Right cardiac atrium (tissue), 5 donors: ENCODE measurements at regions not wholly inside any gene's neighbourhood (a gene's known extent, or its start where the extent isn't known, plus 50 kb on each side); places are given as distances from the start of the nearest gene placed in this dataset.

Experiments used
- ATAC-seq, 2 donors: fragments of 200-7000 bp; cut with Tn5 transposase; one replicate each; pipeline versions ENCODE4 v1.8.0 to v1.9.1; 2020; ENCODE audit warnings: moderate library complexity in 2 of 2, mild to moderate bottlenecking in 1 of 2
- DNase-seq, 3 donors: peaks; one replicate each; pipeline ENCODE4 v3.0.0-alpha.2; 2020
- H3K27ac ChIP-seq: one replicate; pipeline ENCODE4 v1.5.1; 2013; ENCODE audit warnings: mild to moderate bottlenecking, low read length, control low read depth, moderate library complexity
- H3K27me3 ChIP-seq: one replicate; pipeline ENCODE4 v1.6.1; 2013; ENCODE audit not compliant: control insufficient read depth, insufficient read depth
- H3K4me1 ChIP-seq: one replicate; pipeline ENCODE4 v1.6.1; 2013; ENCODE audit warnings: low read length; ENCODE audit not compliant: control insufficient read depth, insufficient read depth
- H3K4me3 ChIP-seq: one replicate; pipeline ENCODE4 v1.5.1; 2013; ENCODE audit warnings: low read length, control low read depth
- H3K9me3 ChIP-seq: one replicate; pipeline ENCODE4 v1.6.1; 2013; ENCODE audit warnings: low read length; ENCODE audit not compliant: control insufficient read depth
- WGBS: extraction: QIAGEN DNeasy Blood & Tissue Kit; methylation state at CpG from one replicate; pipeline ENCODE4 v1.1.7; 2013; 5-methylcytosine and 5-hydroxymethylcytosine counted together
- intact Hi-C, 4 donors: fragments of 100-400 bp; cut with DNase I; formaldehyde crosslinking; loops; one replicate each; pipeline versions ENCODE4 v1.11.0 to v1.14.0; 2022 to 2023
- donor health status: healthy with polysubstance abuse.
- donor health status: DM: no; HTN: yes; CAD: no.
- donor health status: DM: no; HTN: no; CAD: no.
- donor health status: DM: no; HTN: yes; CAD: no; lungs with severe emphysema.
- donor health status: DM: yes; HTN: yes; CAD: no.

GRCh38 chr1:31502926-31503511 lies 73.3 kb upstream of the TINAGL1 start:
- no peaks in the 10 kb centered on the region for H3K9me3 ChIP-seq
- intact Hi-C loops: no loop called here
- WGBS: 58% methylated on average over 11 of the region's 11 CpGs
- no peak for DNase-seq
- H3K4me1 ChIP-seq: no peaks in the 10 kb centered on the region
- no peak overlapping the region for H3K27ac ChIP-seq
- ATAC-seq: no peak
- no peaks in the 10 kb centered on the region for H3K27me3 ChIP-seq
- no peak overlapping the region for H3K4me3 ChIP-seq

- DNase-seq (no peak), ATAC-seq (no peak)
- Histone ChIP-seq H3K27me3 (no peaks in the 10 kb centered on the region), H3K4me3 (no peak overlapping the region), H3K4me1 (no peaks in the 10 kb centered on the region), H3K9me3 (no peaks in the 10 kb centered on the region), H3K27ac (no peak overlapping the region)
- 38% methylated on average over 4 of the region's 4 CpGs for WGBS
- intact Hi-C loops: no loop called here
Measured at GRCh38 chr1:31503570-31503969, 72.7 kb upstream of the TINAGL1 start.

DNA sequence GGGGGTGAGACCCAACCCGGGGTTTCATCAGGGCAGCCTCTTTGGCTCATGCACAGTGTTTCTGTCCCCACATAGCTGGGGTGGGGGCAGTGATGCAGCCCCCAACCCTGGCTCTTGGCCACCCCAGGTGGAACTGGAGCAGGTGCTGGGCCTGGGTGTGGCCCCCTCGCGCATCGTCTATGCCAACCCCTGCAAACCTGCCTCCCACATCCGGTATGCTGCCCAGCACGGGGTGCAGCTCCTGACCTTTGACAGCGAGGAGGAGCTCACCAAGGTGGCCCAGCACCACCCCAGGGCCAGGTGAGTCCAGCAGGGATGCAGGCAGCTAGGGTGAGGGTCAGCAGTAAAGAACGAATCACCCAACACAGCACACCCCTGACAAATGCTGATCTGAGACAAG lies 72.3 kb upstream of the TINAGL1 start:
- Histone ChIP-seq H3K4me3 (no peak overlapping the region), H3K27me3 (no peaks in the 10 kb centered on the region), H3K27ac (no peak overlapping the region), H3K9me3 (no peaks in the 10 kb centered on the region), H3K4me1 (no peaks in the 10 kb centered on the region)
- ATAC-seq: no peak
- intact Hi-C loops: no loop called here
- no peak for DNase-seq
- 63% methylated on average over 8 of the region's 8 CpGs for WGBS

DNA sequence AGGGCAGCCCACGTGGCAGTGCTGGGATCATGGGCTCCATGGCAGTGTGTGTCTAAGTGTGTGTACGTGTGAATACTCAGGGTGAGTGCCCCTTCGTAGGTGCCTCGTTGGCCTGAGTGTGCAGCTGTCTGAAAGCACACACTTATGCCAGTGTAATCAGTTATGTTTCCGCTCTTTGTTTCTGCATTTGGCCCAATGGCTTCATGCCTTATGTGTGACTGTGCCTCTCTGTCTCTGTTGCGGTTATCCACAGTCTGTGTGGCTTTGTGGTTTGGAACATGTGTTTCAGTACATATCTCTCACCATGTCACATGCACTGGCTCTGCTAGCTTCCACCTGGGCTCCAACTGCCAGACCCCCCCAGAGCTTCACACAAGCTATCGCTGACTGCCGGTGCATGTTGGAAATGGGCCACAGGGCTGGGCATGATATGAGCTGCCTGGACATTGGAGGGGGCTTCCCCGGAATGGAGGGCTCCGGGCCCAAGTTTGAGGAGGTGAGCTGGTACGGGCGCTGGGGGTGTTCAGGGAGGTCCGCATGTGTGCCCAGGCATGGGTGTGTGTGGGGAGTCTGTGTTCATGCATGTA lies 70.3 kb upstream of the TINAGL1 start:
- Histone ChIP-seq H3K27ac (no peak overlapping the region), H3K4me3 (no peak overlapping the region), H3K4me1 (no peaks in the 10 kb centered on the region), H3K27me3 (no peaks in the 10 kb centered on the region), H3K9me3 (no peaks in the 10 kb centered on the region)
- ATAC-seq (no peak), DNase-seq (no peak)
- WGBS: 62% methylated on average over 13 of the region's 13 CpGs
- intact Hi-C loops: no loop called here

DNA sequence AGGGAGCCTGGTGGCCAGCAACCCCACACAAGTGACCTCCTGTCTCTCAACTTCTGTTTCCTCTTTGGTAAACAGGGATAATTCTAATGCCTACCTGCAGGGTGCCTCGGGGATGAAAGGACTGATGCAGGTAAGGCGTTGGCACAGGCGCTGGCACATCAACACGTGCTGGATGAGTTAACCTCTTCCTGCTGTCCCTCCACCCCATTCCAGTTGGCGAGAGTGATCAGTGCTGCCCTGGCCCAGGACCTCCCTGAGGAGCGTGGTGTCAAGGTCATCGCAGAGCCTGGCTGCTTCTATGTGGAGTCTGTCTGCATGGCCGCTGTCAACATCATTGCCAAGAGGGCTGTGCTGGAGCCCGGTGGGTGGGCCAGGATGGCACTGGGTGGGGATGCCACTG lies 69.1 kb upstream of the TINAGL1 start:
- Histone ChIP-seq H3K9me3 (no peaks in the 10 kb centered on the region), H3K27me3 (no peaks in the 10 kb centered on the region), H3K4me3 (no peak overlapping the region), H3K27ac (no peak overlapping the region), H3K4me1 (no peaks in the 10 kb centered on the region)
- 75% methylated on average over 9 of the region's 9 CpGs for WGBS
- ATAC-seq: no peak
- intact Hi-C loops: no loop called here
- DNase-seq: no peak

DNA sequence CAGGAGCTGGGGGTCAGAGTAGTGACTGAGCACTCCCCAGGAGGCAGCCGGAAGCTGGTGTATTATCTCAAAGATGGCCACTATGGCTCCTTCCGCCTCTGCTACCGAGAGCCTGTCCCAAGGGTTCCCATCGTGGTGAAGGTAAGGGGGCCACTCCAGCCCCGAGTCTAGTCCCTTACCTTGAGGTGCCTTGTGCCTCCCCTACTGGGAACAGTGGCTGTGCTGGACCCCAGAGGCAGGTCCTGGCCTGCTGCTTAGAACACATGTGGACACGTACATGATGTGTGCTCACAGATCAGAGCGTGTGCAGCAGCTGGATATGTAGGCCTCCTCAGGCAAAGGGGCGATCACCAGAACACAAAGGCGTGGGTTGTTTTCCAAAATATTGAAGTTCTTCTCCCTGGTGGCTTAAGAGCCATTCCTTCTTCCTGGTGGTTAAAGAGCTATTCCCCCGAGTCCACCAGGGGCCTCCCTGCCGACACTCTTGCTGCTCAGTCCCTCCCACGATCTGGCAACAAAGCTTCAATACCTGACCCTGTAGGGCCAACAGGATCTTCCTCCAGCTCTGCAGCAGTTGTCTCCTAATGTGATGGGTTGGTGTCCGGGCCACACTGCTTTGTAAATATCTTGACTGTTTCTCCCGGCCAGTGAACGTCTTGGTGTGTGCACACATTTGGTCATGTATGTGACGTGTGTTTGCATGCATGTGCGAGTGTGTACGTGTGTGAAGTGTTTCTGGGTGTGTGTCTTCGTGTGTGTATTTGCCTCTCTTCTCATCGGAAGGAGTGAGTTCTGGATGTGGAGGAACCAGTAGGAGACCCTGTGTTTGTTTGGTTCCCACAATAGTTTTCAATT lies 68.4 kb upstream of the TINAGL1 start:
- no peak overlapping the region for H3K27ac ChIP-seq
- H3K9me3 ChIP-seq: no peaks in the 10 kb centered on the region
- DNase-seq (no peak), ATAC-seq (no peak)
- H3K4me3 ChIP-seq: no peak overlapping the region
- intact Hi-C loops: no loop called here
- no peaks in the 10 kb centered on the region for H3K27me3 ChIP-seq
- WGBS: 75% methylated on average over 20 of the region's 20 CpGs
- H3K4me1 ChIP-seq: no peaks in the 10 kb centered on the region

GRCh38 chr1:31509124-31510072 lies 66.9 kb upstream of the TINAGL1 start:
- no peak overlapping the region for H3K4me3 ChIP-seq
- DNase-seq: no peak
- H3K27me3 ChIP-seq: no peaks in the 10 kb centered on the region
- intact Hi-C loops: no loop called here
- H3K4me1 ChIP-seq: no peaks in the 10 kb centered on the region
- H3K9me3 ChIP-seq: no peaks in the 10 kb centered on the region
- 86% methylated on average over 7 of the region's 7 CpGs for WGBS
- no peak overlapping the region for H3K27ac ChIP-seq
- no peak for ATAC-seq

DNA sequence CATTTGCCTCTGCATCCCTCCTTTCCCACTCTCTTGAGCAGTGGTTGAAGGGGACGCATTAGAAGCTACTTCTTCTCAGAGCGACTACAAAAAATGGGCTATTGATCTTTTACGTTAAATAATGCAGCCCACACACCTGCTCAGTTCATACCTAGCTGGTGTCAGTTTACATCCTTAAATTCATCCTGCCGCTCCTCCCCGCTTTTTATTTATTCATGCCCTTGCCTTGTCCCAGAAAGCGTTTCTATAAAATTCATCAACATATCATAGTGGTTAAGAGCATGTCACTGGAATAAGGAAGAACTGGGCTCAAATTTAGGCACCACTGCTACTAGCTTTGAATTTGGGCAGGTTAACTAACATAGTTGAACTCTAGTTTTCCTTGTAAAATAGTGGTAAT lies 66.0 kb upstream of the TINAGL1 start:
- intact Hi-C loops: no loop called here
- no peak for ATAC-seq
- H3K4me1 ChIP-seq: no peaks in the 10 kb centered on the region
- no peak overlapping the region for H3K27ac ChIP-seq
- no peak overlapping the region for H3K4me3 ChIP-seq
- no peaks in the 10 kb centered on the region for H3K9me3 ChIP-seq
- 88% methylated on average over 6 of the region's 6 CpGs for WGBS
- no peak for DNase-seq
- no peaks in the 10 kb centered on the region for H3K27me3 ChIP-seq

DNA sequence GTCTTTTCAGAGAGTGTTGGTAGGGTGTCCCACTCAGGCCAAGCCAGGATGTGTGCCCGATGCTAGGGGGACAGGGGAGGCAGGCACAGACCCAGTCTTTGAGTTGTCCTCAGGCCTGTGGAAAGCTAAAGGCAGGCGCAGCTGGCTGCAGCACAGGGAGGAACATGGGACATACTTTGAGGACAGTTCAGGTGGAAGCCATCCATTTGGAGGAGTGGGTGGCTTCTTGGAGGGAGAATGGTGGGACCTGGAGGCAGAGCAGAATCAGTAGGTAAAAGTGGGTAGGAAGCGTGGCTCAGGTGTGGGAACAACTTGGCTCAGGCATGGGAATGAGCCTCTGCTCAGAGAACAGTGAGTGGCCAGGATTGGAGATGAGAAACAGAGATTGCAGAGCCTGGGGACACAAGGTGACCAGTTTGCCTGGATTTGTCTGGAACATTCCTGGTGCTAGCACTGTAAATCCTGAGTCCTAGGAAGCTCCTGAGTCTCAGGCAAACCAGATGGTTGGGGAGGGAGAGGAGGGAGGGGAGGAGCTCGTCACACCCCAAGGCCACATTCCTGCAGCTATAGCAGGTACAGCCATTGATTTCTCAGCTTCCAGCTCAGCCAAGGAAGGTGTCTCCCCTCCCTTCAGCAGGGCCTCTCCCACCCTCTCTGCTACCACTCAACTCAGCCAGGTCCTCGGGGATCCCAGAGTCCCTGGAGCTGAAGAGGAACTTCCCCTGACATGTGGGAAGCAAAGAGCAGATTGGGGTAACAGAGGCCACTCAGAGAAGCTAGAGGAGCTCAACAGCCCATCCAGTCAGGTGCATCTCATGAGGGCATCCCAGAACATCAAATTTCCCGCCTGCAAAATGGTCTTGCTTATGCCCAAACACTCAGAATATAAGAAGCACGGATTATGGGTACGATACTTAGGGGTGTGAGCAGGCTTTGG lies 65.2 kb upstream of the TINAGL1 start:
- no peak overlapping the region for H3K4me3 ChIP-seq
- ATAC-seq (no peak), DNase-seq (no peak)
- no peaks in the 10 kb centered on the region for H3K9me3 ChIP-seq
- no peaks in the 10 kb centered on the region for H3K4me1 ChIP-seq
- H3K27me3 ChIP-seq: no peaks in the 10 kb centered on the region
- 69% methylated on average over 8 of the region's 8 CpGs for WGBS
- no peak overlapping the region for H3K27ac ChIP-seq
- intact Hi-C loops: no loop called here
